C4-2B (cell line): ENCODE measurements at regions not wholly inside any gene's neighbourhood (a gene's known extent, or its start where the extent isn't known, plus 50 kb on each side); places are given as distances from the start of the nearest gene placed in this dataset.

Experiments used
- CTCF ChIP-seq: fragments of 450-650 bp; conservative IDR thresholded peaks from 2 replicates; pipeline ENCODE4 v1.5.1; 2017; ENCODE audit warnings: mild to moderate bottlenecking
- ZFX ChIP-seq: fragments of 450-650 bp; IDR thresholded peaks from 2 replicates; pipeline ENCODE4 v1.6.1; 2017

GRCh38 chr5:135196483-135196882, 162.5 kb upstream of the PITX1 start:
- TF ChIP-seq CTCF (no peak), ZFX (no peak)
